SK-N-SH (cell line): ENCODE measurements at regions not wholly inside any gene's neighbourhood (a gene's known extent, or its start where the extent isn't known, plus 50 kb on each side); places are given as distances from the start of the nearest gene placed in this dataset.

Source experiments
- CTCF ChIA-PET: fragments of 300-600, 350-600 bp; formaldehyde crosslinking; extraction: SDS; loops from one replicate; lab custom pipeline; 2021; lab: Yijun Ruan, JAX
- POLR2A ChIA-PET: fragments of 350-600 bp; sonication (Branson Sonifier 250); formaldehyde crosslinking; extraction: SDS; loops from one replicate; lab custom pipeline; 2020; ENCODE audit warnings: antibody characterized with exemption, inconsistent platforms; lab: Yijun Ruan, JAX
- DNase-seq: peaks from one replicate; pipeline ENCODE4 v3.0.0; 2012
- H2AFZ ChIP-seq: fragments of 200-600 bp; sonication (generic); 2 replicates; pipeline ENCODE4 v1.8.1; 2016; ENCODE audit warnings: antibody characterized with exemption, mild to moderate bottlenecking, low read depth
- H3F3A ChIP-seq: fragments of 200-600 bp; sonication (generic); replicated peaks from 2 replicates; pipeline ENCODE3; 2016; ENCODE audit warnings: antibody characterized with exemption, mild to moderate bottlenecking; ENCODE audit not compliant: insufficient read depth
- H3K27ac ChIP-seq, 2 experiments: fragments of 200-500 bp in 1 of 2; fragments of 200-600 bp in 1 of 2; sonication (Bioruptor generic) in 1 of 2; sonication (generic), shearing (Covaris generic) in 1 of 2; 2 replicates each; pipeline versions ENCODE4 v1.5.1 to v1.6.1; 2014 to 2016; ENCODE audit warnings: low read depth in 2 of 2, inconsistent platforms in 1 of 2, low read length in 1 of 2, mild to moderate bottlenecking in 1 of 2, mixed read lengths in 1 of 2
- H3K27me3 ChIP-seq: fragments of 200-600 bp; sonication (generic), shearing (Covaris generic); 2 replicates; pipeline ENCODE4 v1.6.1; 2016; ENCODE audit warnings: mixed run types; ENCODE audit not compliant: insufficient read depth
- H3K36me3 ChIP-seq, 2 experiments: fragments of 200-500 bp in 1 of 2; fragments of 200-600 bp in 1 of 2; sonication (Bioruptor generic) in 1 of 2; sonication (generic) in 1 of 2; replicated peaks in 1 of 2; 2 replicates each; pipeline versions ENCODE3 to v1.5.1; 2014 to 2016; ENCODE audit warnings: low read length in 1 of 2, mild to moderate bottlenecking in 1 of 2; ENCODE audit not compliant: insufficient read depth in 2 of 2, control insufficient read depth in 1 of 2
- H3K4me1 ChIP-seq, 2 experiments: fragments of 200-500 bp in 1 of 2; fragments of 200-600 bp in 1 of 2; sonication (Bioruptor generic) in 1 of 2; sonication (generic), shearing (Covaris generic) in 1 of 2; 2 replicates each; pipeline versions ENCODE4 v1.5.1 to v1.6.1; 2014 to 2016; ENCODE audit warnings: low read depth in 1 of 2, low read length in 1 of 2, mixed run types in 1 of 2; ENCODE audit not compliant: insufficient read depth in 2 of 2, control insufficient read depth in 1 of 2
- H3K4me2 ChIP-seq: fragments of 200-600 bp; sonication (generic), shearing (Covaris generic); 2 replicates; pipeline ENCODE4 v1.6.1; 2017; ENCODE audit warnings: mixed run types
- H3K4me3 ChIP-seq, 2 experiments: fragments of 200-500 bp in 1 of 2; fragments of 200-600 bp in 1 of 2; sonication (Bioruptor generic) in 1 of 2; sonication (generic), shearing (Covaris generic) in 1 of 2; 2 replicates each; pipeline versions ENCODE4 v1.5.1 to v1.8.1; 2014 to 2016; ENCODE audit warnings: low read depth in 2 of 2, inconsistent platforms in 1 of 2, low read length in 1 of 2, mild to moderate bottlenecking in 1 of 2, mixed read lengths in 1 of 2, moderate library complexity in 1 of 2
- H3K79me2 ChIP-seq: fragments of 200-600 bp; sonication (generic); 2 replicates; pipeline ENCODE4 v1.8.1; 2017; ENCODE audit warnings: mild to moderate bottlenecking; ENCODE audit not compliant: insufficient read depth
- H3K9ac ChIP-seq: fragments of 200-600 bp; sonication (generic); 2 replicates; pipeline ENCODE4 v1.6.1; 2017; ENCODE audit warnings: mixed run types
- H3K9me2 ChIP-seq: fragments of 200-600 bp; sonication (generic); 2 replicates; pipeline ENCODE4 v1.6.1; 2017; ENCODE audit warnings: mixed run types
- H3K9me3 ChIP-seq: fragments of 200-600 bp; sonication (generic); 2 replicates; pipeline ENCODE4 v1.6.1; 2017; ENCODE audit warnings: mixed run types, mild to moderate bottlenecking, moderate library complexity
- H4K20me1 ChIP-seq: fragments of 200-600 bp; sonication (generic); 2 replicates; pipeline ENCODE4 v1.6.1; 2017; ENCODE audit warnings: mild to moderate bottlenecking, mixed run types; ENCODE audit not compliant: insufficient read depth
- EZH2phosphoT487 ChIP-seq: fragments of 200-600 bp; sonication (generic); IDR thresholded peaks from 2 replicates; pipeline ENCODE4 v1.6.1; 2017; ENCODE audit warnings: low read depth, mixed run types, mild to moderate bottlenecking, antibody characterized with exemption, moderate library complexity, borderline replicate concordance
- FOXJ3 ChIP-seq: sonication (generic); formaldehyde crosslinking; IDR thresholded peaks from 2 replicates; pipeline ENCODE4 v1.5.1; 2020; ENCODE audit warnings: mild to moderate bottlenecking, missing genetic modification reagents
- FOXM1 ChIP-seq: IDR thresholded peaks from 2 replicates; pipeline ENCODE4 v1.4.0; 2012; ENCODE audit warnings: low read depth, mild to moderate bottlenecking
- GABPA ChIP-seq: IDR thresholded peaks from 2 replicates; pipeline ENCODE4 v1.4.0; 2012; ENCODE audit warnings: low read depth, mild to moderate bottlenecking
- GATA2 ChIP-seq: sonication (generic); formaldehyde crosslinking; IDR thresholded peaks from 2 replicates; pipeline ENCODE4 v1.5.0; 2020; ENCODE audit warnings: mild to moderate bottlenecking, missing genetic modification reagents
- JUND ChIP-seq: IDR thresholded peaks from 2 replicates; pipeline ENCODE4 v1.4.0; 2012
- NFIC ChIP-seq: IDR thresholded peaks from 2 replicates; pipeline ENCODE4 v1.4.0; 2012; ENCODE audit warnings: borderline replicate concordance
- NRF1 ChIP-seq: IDR thresholded peaks from 2 replicates; pipeline ENCODE4 v1.6.1; 2012; ENCODE audit warnings: low read depth, mild to moderate bottlenecking, low read length
- POLR2AphosphoS5 ChIP-seq: IDR thresholded peaks from 2 replicates; pipeline ENCODE4 v1.6.1; 2012; ENCODE audit warnings: low read depth, low read length
- RAD21 ChIP-seq: IDR thresholded peaks from 2 replicates; pipeline ENCODE4 v1.6.1; 2012; ENCODE audit warnings: mild to moderate bottlenecking, low read length
- RFX5 ChIP-seq: IDR thresholded peaks from 2 replicates; pipeline ENCODE4 v1.6.1; 2012; ENCODE audit warnings: mild to moderate bottlenecking, improper control_type of control experiment, low read length
- SMC3 ChIP-seq: IDR thresholded peaks from 2 replicates; pipeline ENCODE4 v1.6.1; 2012; ENCODE audit warnings: low read depth, low read length, improper control_type of control experiment
- TAF1 ChIP-seq: IDR thresholded peaks from 2 replicates; pipeline ENCODE4 v1.6.1; 2012; ENCODE audit warnings: low read depth, mild to moderate bottlenecking, low read length, moderate library complexity, borderline replicate concordance
- WGBS: methylation state at CpG from one replicate; pipeline ENCODE4 v1.1.6; 2017; ENCODE audit warnings: low lambda C conversion rate; 5-methylcytosine and 5-hydroxymethylcytosine counted together
- TF ChIP-seq, protein P1 (sequence below): IDR thresholded peaks from 2 replicates; pipeline ENCODE4 v1.4.0; 2012; ENCODE audit warnings: low read depth, borderline replicate concordance
- TF ChIP-seq, protein P2 (sequence below): IDR thresholded peaks from 2 replicates; pipeline ENCODE4 v1.4.0; 2012; ENCODE audit warnings: low read depth
- TF ChIP-seq, protein P3 (sequence below): fragments of 150-350 bp; IDR thresholded peaks from 2 replicates; pipeline ENCODE4 v1.6.1; 2016; ENCODE audit warnings: mild to moderate bottlenecking, low read depth, low read length

DNA sequence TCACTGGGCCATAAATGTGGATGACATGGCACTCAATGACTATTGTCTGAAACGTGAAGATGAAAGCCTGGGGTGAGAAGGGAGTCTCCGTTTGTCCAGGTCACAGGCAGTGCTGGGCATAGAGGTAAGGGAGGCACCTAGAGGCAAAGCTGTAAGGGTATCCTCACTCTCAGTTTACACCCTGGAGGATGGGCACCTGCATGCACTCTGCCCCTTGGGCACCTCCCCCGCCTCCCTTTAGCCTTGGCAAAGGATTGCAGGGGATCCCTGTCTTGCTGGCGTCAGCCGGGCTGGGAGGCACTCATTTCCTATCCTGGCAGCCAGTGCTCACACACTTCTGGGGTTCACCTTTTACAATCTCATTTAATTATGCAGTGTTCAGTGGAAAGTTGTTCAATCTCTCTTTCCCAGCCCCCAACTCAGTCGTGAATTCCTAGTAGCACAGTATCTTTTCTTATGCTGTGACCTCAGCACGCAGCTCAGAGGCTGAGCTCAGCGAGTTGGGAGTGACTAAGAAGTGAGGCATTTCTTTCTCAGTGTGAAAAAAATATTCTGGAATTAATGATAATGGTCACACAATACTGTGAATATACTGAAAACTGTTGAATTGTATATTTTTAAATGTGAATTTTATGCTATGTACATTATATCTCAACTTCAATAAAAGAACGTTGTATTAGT lies 866.6 kb downstream of the BRD1 start:
- no peak overlapping the region for H3K4me2 ChIP-seq
- no peak for DNase-seq
- no peak overlapping the region for H3K4me3 ChIP-seq
- TF ChIP-seq GABPA (no peak), TAF1 (no peak), EZH2phosphoT487 (no peak), RFX5 (no peak)
- TF ChIP-seq, protein P1, sequence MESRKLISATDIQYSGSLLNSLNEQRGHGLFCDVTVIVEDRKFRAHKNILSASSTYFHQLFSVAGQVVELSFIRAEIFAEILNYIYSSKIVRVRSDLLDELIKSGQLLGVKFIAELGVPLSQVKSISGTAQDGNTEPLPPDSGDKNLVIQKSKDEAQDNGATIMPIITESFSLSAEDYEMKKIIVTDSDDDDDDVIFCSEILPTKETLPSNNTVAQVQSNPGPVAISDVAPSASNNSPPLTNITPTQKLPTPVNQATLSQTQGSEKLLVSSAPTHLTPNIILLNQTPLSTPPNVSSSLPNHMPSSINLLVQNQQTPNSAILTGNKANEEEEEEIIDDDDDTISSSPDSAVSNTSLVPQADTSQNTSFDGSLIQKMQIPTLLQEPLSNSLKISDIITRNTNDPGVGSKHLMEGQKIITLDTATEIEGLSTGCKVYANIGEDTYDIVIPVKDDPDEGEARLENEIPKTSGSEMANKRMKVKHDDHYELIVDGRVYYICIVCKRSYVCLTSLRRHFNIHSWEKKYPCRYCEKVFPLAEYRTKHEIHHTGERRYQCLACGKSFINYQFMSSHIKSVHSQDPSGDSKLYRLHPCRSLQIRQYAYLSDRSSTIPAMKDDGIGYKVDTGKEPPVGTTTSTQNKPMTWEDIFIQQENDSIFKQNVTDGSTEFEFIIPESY, result no peak
- TF ChIP-seq, protein P2, sequence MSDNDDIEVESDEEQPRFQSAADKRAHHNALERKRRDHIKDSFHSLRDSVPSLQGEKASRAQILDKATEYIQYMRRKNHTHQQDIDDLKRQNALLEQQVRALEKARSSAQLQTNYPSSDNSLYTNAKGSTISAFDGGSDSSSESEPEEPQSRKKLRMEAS, result no peak
- no peak overlapping the region for H2AFZ ChIP-seq
- ChIA-PET POLR2A (no interaction called here), CTCF (no interaction called here)
- no peaks in the 10 kb centered on the region for H4K20me1 ChIP-seq
- no peaks in the 10 kb centered on the region for H3K79me2 ChIP-seq
- H3K27ac ChIP-seq, result no peak overlapping the region
- no peaks in the 10 kb centered on the region for H3K4me1 ChIP-seq
- no peaks in the 10 kb centered on the region for H3F3A ChIP-seq
- no peaks in the 10 kb centered on the region for H3K36me3 ChIP-seq
- no peaks in the 10 kb centered on the region for H3K9me3 ChIP-seq
- 17% methylated on average over 9 of the region's 9 CpGs for WGBS
- no peaks in the 10 kb centered on the region for H3K27me3 ChIP-seq
- H3K9me2 ChIP-seq, result no peaks in the 10 kb centered on the region; the same call in 1 of the 2 replicates
- no peak overlapping the region for H3K9ac ChIP-seq

DNA sequence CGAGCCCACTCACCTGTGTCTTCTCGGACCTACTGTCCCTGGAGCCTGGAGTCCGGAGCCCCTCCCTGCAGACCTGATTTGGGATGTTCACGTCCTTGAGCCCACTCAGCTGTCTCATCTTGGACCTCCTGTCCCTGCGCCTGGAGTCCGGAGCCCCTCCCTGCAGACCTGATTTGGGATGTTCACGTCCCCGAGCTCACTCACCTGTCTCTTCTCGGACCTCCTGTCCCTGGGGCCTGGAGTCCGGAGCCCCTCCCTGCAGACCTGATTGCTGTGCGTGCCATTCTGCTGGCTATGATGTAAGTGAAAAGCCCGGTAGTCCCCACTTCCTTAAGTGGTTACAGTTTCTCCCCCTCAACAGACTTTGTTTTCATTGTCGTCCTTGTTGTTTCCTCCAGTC lies 867.1 kb downstream of the BRD1 start:
- H3K4me2 ChIP-seq, result no peak overlapping the region
- no peaks in the 10 kb centered on the region for H3K79me2 ChIP-seq
- no peaks in the 10 kb centered on the region for H3K36me3 ChIP-seq
- no peaks in the 10 kb centered on the region for H3F3A ChIP-seq
- H3K27ac ChIP-seq, result no peak overlapping the region
- no peak overlapping the region for H3K4me3 ChIP-seq
- H2AFZ ChIP-seq, result no peak overlapping the region
- TF ChIP-seq NFIC, result no peak
- TF ChIP-seq JUND, result no peak
- no peak for TF ChIP-seq FOXJ3
- no peak for TF ChIP-seq GATA2 (CRISPR knock-in tag)
- TF ChIP-seq, protein P3, sequence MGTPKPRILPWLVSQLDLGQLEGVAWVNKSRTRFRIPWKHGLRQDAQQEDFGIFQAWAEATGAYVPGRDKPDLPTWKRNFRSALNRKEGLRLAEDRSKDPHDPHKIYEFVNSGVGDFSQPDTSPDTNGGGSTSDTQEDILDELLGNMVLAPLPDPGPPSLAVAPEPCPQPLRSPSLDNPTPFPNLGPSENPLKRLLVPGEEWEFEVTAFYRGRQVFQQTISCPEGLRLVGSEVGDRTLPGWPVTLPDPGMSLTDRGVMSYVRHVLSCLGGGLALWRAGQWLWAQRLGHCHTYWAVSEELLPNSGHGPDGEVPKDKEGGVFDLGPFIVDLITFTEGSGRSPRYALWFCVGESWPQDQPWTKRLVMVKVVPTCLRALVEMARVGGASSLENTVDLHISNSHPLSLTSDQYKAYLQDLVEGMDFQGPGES, result no peak
- TF ChIP-seq POLR2AphosphoS5, result no peak
- no peak for TF ChIP-seq NRF1
- TF ChIP-seq FOXM1, result no peak
- no peak for TF ChIP-seq TAF1
- TF ChIP-seq SMC3, result no peak
- no peak for TF ChIP-seq RAD21
- CTCF ChIA-PET, result no interaction called here
- no peak for DNase-seq
- 34% methylated on average over 9 of the region's 13 CpGs for WGBS
- H3K4me1 ChIP-seq, result no peaks in the 10 kb centered on the region
- H3K9me2 ChIP-seq, result no peaks in the 10 kb centered on the region; the same call in 1 of the 2 replicates
- POLR2A ChIA-PET, result no interaction called here
- no peaks in the 10 kb centered on the region for H4K20me1 ChIP-seq
- H3K9ac ChIP-seq, result no peak overlapping the region
- H3K9me3 ChIP-seq, result no peaks in the 10 kb centered on the region
- no peaks in the 10 kb centered on the region for H3K27me3 ChIP-seq
